ENCODE measurements at regions not wholly inside any gene's neighbourhood (a gene's known extent, or its start where the extent isn't known, plus 50 kb on each side); places are given as distances from the start of the nearest gene placed in this dataset.

DNA sequence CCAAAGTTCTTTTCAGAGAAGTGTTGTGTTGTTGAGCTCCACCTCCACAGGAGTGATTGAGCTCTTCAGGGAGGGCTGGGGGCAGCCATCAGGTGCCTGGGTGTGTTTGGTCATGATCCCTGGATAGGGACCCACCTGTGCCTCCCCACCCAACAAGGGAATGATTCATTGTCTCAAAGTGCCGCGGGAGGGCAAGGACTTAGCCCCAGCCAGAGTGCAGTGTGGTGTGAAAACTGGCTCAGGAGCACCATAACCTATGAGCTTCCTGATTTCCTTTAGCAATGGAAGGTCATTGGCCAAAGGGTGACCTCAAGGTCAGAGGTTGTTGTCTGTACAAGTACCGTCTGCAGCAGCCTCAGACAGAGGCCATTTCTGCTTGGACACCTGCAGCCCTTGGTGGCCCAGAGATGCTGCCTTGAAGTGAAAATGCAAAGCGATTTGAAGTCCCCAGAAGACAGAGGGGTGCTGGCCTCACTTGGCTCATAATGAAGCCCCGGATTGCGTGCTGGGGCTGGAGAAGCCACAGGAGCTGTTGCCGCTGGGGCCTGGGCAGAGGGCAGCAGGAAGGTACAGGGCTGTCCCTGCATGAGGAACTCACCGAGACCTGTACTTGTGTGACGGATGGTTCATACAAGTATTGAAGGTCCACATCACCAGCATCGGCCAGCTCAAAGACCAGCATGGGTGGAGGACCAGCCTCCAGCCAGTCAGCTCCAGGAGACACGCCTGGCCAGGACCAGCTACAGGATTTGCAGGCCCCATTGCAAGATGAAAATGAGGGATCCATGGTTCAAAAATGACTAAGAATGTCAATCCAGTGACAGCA is 100.6 kb upstream of the DUSP22 start:
- Mint-ChIP-seq H3K4me3 (no peak overlapping the region), H3K4me1 (peaks cover 68% of the 10 kb centered on the region), H3K36me3 (peaks cover 3% of the 10 kb centered on the region), H3K27me3 (no peaks in the 10 kb centered on the region), H3K9me3 (peaks cover 5% of the 10 kb centered on the region), H3K27ac (peak overlapping the region; percentile 56)

DNA sequence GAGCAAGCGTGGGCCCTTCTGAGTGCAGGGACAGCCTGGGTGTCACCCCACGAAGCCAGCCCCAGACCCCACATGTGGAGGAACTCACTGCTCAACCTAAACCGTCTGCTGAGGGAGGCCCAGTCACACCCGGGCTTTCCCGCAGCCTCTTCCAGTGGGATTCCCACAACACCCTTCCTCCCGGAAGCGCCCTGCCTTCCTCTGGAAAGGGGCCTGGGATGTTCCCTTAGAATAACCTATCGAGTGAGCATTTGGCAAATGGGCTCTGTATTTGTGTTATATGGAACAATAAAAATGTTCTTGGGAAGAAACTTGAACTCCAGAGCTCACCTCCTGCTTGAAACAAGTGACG is 100.0 kb upstream of the DUSP22 start:
- Mint-ChIP-seq H3K9me3 (peaks cover 5% of the 10 kb centered on the region), H3K4me1 (peaks cover 70% of the 10 kb centered on the region), H3K4me3 (no peak overlapping the region), H3K36me3 (peaks cover 3% of the 10 kb centered on the region), H3K27ac (peak overlapping the region; percentile 56), H3K27me3 (no peaks in the 10 kb centered on the region)

DNA sequence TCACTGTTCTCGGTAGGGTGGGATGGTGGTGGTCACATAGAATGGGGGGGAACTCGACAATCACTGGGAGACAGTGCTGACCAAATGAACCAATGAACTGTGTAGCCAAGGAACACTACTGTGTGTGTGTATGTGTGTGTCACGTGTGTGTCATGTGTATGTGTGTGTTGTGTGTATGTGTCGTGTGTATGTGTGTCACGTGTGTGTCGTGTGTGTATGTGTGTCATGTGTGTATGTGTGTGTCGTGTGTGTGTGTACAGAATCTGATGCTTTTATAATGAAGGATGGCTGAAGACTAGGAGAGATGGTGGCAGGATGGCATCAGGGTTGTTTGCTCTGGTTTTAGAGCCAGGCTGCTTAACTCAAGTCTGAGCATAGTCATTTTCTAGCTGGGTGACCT is 99.1 kb upstream of the DUSP22 start:
- Mint-ChIP-seq H3K9me3 (peaks cover 5% of the 10 kb centered on the region), H3K27me3 (no peaks in the 10 kb centered on the region), H3K4me3 (no peak overlapping the region), H3K27ac (peak overlapping the region; percentile 94), H3K4me1 (peaks cover 70% of the 10 kb centered on the region), H3K36me3 (peaks cover 3% of the 10 kb centered on the region)

DNA sequence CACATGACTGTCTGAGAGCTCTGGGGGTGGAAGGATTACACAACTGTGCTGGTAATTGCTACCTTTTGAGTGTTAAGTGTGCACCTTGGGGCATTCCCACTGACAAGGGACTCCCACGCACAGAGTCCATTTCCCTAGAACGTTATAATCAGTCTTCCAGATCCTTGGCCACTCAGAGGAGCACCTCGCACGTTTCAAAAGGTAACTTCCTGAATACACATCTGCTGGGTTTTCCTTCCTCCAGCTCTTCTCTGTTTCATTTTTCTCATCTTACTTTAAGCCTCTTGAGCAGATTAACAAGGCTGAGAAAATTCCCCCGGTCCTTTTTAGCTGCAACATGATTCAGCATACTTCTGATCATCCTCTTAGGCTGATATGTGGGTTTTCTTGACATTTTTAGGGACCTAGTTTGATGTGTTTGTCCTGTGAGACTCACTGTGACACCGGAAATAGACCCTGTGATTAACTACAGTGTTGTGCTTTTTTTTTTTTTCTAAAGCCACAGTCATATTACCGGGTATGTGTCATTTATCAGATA is 98.4 kb upstream of the DUSP22 start:
- Mint-ChIP-seq H3K36me3 (peaks cover 3% of the 10 kb centered on the region), H3K4me3 (peak overlapping the region; percentile 68), H3K4me1 (peaks cover 66% of the 10 kb centered on the region), H3K27ac (peak overlapping the region; percentile 94), H3K9me3 (peaks cover 5% of the 10 kb centered on the region), H3K27me3 (no peaks in the 10 kb centered on the region)

DNA sequence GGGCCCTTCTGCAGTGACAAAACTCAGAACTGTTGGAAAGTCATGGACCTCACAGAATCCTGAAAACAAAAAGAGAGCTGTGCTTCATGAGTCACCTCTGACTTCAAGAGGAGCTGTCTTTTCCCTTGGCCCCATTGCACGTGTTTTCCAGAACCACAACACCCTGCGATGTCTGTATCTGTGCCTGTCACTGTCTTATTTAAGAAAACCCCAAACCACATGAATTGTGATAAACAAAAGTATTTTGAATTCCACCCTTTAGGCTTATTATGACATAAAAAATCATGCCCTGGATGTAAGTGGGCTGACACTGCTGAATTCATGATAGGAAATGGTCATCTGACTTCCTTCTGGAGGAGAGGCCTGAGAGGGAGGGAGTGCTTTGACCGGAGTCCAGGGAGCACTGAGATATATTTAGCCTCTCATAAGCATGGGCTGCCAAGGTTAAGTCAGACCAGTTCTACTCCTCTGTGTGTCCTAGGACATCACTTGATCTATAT is 96.4 kb upstream of the DUSP22 start:
- H3K4me3 Mint-ChIP-seq, result peak overlapping the region; percentile 40
- peaks cover 5% of the 10 kb centered on the region for H3K9me3 Mint-ChIP-seq
- peaks cover 46% of the 10 kb centered on the region for H3K4me1 Mint-ChIP-seq
- no peaks in the 10 kb centered on the region for H3K27me3 Mint-ChIP-seq
- peaks cover 3% of the 10 kb centered on the region for H3K36me3 Mint-ChIP-seq
- peak overlapping the region; percentile 94 for H3K27ac Mint-ChIP-seq

DNA sequence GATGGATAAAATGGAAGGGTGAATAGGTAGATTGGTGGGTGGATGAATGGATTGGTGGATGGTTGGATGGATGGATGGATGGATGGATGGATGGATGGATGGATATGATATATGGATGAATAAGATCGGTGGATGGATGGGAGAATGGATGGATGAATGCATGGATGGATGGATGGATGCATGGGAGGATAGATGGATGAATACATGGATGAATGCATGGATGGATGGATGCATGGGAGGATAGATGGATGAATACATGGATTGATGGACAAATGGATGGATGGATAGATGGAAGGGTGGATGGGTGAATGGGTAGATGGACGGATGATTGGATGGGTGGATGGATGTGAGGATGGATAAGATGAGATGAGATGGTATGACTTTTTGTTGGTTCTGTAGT is 95.7 kb upstream of the DUSP22 start:
- Mint-ChIP-seq H3K4me3 (peak overlapping the region; percentile 40), H3K4me1 (peaks cover 43% of the 10 kb centered on the region), H3K36me3 (peaks cover 3% of the 10 kb centered on the region), H3K27ac (peak overlapping the region; percentile 94), H3K27me3 (no peaks in the 10 kb centered on the region), H3K9me3 (peaks cover 5% of the 10 kb centered on the region)

DNA sequence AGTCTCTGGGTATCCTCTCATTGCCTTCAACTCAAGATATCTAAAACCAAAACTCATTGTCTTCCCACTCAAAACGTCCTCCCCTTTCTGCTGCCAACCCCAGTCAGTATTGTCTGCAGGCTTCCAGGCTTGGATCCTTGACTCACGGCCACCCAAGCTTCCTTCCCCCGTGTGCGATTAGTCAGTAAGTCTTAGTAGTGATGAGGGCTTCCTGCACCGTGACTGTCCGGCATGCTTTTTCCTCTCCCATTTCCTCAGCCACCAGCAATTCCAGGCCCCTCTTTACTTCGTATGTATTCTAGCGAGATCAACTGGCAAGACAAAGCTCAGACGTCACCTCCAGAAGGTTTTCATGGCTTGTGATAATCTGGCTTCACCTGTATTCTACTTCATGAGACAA is 88.6 kb upstream of the DUSP22 start:
- Mint-ChIP-seq H3K9me3 (no peaks in the 10 kb centered on the region), H3K27me3 (no peaks in the 10 kb centered on the region), H3K4me1 (no peaks in the 10 kb centered on the region), H3K27ac (no peak overlapping the region), H3K36me3 (no peaks in the 10 kb centered on the region), H3K4me3 (no peak overlapping the region)

DNA sequence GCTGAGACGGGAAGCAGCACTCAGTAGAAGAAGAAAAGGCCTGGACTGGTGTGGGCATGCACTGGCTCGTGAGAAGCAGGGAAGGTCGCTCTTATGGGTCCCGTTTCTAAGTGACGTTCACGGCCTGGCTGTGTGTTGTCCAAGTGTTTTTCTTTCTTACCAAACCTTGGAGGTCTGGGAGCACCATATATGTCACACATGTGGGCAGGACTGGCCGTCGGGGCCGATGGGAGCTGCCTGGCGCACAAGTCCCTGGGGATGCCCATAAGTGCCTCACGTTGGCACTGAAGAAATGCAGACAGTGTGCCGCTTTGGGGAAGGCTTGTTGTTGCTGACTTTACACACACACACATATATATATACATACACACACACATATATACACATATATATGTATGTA is 86.0 kb upstream of the DUSP22 start:
- no peaks in the 10 kb centered on the region for H3K9me3 Mint-ChIP-seq
- no peaks in the 10 kb centered on the region for H3K36me3 Mint-ChIP-seq
- no peaks in the 10 kb centered on the region for H3K4me1 Mint-ChIP-seq
- no peaks in the 10 kb centered on the region for H3K27me3 Mint-ChIP-seq
- no peak overlapping the region for H3K4me3 Mint-ChIP-seq
- H3K27ac Mint-ChIP-seq, result no peak overlapping the region

DNA sequence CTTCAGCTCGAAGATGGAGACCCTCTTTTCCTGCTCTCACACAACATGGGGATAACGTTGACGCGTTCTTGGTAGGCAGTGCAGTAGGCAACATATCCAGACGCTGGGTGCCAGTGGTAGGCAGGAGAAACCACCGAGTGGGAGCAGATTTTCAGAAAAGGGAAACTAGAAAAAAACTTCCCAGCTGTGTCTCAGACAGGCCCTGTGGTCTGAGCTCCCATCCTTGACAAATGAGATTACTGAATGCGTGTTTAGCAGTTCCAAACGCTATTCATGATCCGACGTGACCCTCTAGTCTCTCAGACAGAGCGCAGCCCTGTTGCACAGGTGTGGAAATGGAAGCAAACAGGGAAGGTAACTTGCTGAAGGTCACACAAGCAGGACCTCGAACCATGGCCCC is 83.9 kb upstream of the DUSP22 start:
- Mint-ChIP-seq H3K9me3 (no peaks in the 10 kb centered on the region), H3K4me1 (no peaks in the 10 kb centered on the region), H3K36me3 (no peaks in the 10 kb centered on the region), H3K27ac (no peak overlapping the region), H3K27me3 (no peaks in the 10 kb centered on the region), H3K4me3 (no peak overlapping the region)

DNA sequence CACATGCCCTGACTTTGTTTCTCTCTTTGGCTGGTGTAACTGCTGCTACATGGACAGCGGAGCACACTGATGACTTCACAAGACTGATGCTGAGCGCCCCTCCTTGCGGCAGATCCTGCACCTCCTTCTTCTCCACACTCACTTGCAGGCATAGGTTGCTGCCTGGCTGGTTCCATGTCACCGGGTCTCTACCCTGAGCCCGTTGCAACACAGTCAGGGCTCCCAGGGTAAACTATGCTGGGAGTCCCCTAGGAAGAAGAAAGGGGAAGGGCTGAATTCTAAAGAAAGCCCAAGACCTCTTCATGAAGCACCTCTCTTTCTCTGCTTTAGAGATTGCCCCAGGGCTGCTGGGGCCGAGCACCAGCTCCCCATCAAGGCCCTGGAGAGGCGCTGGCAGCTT is 83.3 kb upstream of the DUSP22 start:
- H3K9me3 Mint-ChIP-seq, result no peaks in the 10 kb centered on the region
- no peaks in the 10 kb centered on the region for H3K4me1 Mint-ChIP-seq
- no peaks in the 10 kb centered on the region for H3K27me3 Mint-ChIP-seq
- H3K4me3 Mint-ChIP-seq, result no peak overlapping the region
- H3K36me3 Mint-ChIP-seq, result no peaks in the 10 kb centered on the region
- no peak overlapping the region for H3K27ac Mint-ChIP-seq

DNA sequence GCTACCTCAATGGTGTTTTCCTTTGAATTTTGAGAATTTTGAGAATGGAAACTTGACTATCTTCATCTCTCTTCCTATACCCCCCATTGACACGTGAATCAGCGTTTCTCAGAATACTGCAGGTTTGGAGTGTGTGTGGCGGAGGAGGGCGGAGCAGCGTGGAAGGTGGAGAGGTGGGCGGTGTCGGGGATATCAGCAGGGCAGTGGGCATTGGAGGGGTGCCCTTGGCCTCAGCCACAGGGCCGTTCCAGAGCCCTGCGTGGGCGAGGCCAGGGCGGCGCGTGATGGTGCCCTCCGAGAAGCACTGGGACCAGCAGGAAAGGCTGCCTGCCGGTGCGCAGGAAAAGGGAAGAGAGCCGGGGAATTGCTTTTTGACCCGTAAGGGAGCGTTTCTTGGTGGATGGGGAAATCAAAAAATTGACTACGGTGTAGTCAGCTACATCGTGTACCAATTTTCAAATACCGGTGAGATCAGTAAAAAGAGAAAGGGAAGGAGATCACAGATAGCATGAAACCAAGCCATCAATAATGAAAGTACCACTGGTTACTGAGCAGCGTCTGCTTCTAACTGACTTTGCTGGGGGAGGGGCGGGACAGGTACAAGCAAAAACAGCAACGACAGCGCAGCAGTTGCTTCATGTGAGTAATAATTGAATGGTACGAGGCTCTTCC is 82.7 kb upstream of the DUSP22 start:
- no peaks in the 10 kb centered on the region for H3K27me3 Mint-ChIP-seq
- H3K27ac Mint-ChIP-seq, result no peak overlapping the region
- no peaks in the 10 kb centered on the region for H3K4me1 Mint-ChIP-seq
- H3K9me3 Mint-ChIP-seq, result no peaks in the 10 kb centered on the region
- no peak overlapping the region for H3K4me3 Mint-ChIP-seq
- no peaks in the 10 kb centered on the region for H3K36me3 Mint-ChIP-seq

DNA sequence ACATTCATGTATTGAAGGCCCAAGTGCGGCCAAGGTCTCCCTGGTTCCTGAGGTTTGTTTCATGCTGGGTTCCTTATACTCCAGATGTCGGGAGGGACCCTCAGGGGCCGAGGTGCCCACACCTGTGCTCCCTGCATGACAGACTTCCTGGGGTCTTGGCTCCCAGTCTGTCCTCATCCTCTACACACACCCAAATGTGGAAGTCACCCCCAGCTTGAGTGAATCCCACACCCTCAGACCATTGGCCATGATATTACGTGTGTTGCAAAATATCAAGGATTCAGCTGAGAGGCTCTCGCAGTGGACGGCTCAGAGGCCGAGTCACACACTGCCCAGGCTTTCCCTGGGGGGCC is 82.2 kb upstream of the DUSP22 start:
- H3K4me3 Mint-ChIP-seq, result no peak overlapping the region
- no peaks in the 10 kb centered on the region for H3K9me3 Mint-ChIP-seq
- H3K4me1 Mint-ChIP-seq, result peaks cover 2% of the 10 kb centered on the region
- no peak overlapping the region for H3K27ac Mint-ChIP-seq
- no peaks in the 10 kb centered on the region for H3K36me3 Mint-ChIP-seq
- H3K27me3 Mint-ChIP-seq, result no peaks in the 10 kb centered on the region

DNA sequence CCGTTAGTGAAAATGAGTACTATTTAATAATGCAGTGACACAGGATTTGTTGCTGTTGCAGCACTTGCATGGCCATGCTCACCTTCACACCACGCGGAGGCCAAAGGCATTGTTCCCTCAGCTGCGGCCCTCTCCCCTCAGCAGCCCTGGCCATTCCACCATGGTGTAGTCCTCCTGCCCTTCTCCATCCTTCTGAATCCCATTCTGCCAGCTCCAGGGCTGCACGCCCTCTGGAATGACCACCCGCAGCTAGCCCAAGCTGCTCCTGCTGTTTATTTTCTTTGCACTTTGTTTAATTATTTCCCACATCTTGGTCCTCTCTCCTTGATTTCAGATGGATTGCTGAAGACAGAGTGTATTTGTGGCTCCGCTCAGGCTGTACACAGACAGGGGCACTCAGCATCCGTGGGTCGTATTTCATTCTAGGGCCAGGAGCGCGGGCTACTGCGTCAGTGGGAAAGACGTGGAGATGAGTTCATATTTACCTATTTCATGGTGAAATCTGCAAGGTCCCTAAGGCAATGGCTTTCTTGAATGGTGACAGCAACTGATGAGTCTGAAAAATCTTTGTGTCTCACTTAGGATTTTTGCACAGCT is 81.4 kb upstream of the DUSP22 start:
- H3K27me3 Mint-ChIP-seq, result no peaks in the 10 kb centered on the region
- H3K4me1 Mint-ChIP-seq, result peaks cover 10% of the 10 kb centered on the region
- H3K9me3 Mint-ChIP-seq, result no peaks in the 10 kb centered on the region
- H3K27ac Mint-ChIP-seq, result peak overlapping the region; percentile 47
- H3K4me3 Mint-ChIP-seq, result no peak overlapping the region
- H3K36me3 Mint-ChIP-seq, result no peaks in the 10 kb centered on the region

DNA sequence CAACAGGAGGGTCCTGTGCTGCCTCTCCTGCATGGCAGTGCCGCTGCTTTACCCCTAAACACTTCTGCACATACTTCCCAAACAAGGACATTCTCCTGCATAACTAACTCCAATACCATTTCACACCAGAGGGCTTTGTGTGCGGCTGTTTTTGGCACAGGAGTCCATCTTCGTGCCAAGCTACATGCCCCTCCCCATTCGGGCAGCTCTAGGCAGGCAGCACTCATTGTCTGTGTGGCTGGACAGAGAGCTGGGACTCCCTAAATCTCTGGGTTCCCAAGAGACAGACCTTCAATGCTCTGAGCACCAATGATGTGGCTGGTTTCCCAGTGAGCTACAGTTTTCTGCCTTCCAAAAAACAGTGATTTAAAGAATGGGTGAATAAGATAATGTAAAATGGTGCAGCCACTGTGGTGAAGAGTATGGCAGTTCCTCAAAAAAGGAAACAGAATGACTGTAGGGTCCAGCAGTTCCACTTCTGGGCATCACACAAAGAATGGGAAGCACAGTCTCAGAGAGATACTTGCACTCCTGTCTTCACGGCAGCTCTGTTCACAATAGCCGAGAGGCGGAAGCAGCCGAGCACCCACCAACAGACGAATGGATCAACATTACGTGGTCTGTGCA is 80.3 kb upstream of the DUSP22 start:
- Mint-ChIP-seq H3K27ac (no peak overlapping the region), H3K27me3 (no peaks in the 10 kb centered on the region), H3K4me3 (no peak overlapping the region), H3K4me1 (peaks cover 14% of the 10 kb centered on the region), H3K9me3 (no peaks in the 10 kb centered on the region), H3K36me3 (no peaks in the 10 kb centered on the region)

DNA sequence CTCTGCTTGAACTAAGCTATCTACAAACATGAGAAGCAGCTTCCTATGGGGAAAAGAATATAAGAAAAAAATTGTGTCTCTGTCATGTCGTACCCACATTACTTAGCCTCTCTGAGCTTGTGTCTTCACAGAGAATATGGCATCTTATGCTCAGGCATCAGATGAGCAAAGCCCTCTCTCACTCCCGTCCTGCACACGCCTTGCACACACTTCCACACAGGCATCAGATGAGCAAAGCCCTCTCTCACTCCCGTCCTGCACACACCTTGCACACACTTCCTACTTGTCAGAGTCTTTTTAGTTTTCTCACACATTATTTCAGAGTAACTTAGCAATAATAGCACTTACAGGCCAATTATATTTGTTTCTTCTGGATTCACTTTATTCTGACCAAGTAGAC is 79.0 kb upstream of the DUSP22 start:
- Mint-ChIP-seq H3K27me3 (no peaks in the 10 kb centered on the region), H3K4me3 (no peak overlapping the region), H3K4me1 (peaks cover 21% of the 10 kb centered on the region), H3K9me3 (no peaks in the 10 kb centered on the region), H3K27ac (no peak overlapping the region), H3K36me3 (no peaks in the 10 kb centered on the region)

DNA sequence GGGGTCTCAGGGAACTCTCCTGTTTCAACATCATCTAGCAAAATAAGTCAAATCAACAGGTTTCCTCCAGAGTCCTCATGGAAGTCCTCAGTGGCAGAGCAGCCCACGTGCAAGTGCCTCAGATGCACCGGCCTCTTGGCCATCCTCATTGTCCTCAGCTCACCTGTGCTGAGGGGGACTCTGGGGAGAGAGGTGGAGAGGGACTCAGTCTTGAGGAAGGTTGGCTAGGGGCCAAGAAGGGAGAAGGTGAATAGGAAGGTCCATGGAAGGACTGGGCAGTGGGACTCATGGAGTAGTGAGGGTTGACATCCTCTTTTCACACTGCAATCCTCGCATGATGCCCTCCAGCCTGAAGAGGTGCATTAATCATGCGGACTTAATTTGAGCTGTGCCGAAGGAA is 77.9 kb upstream of the DUSP22 start:
- Mint-ChIP-seq H3K27ac (no peak overlapping the region), H3K4me1 (peaks cover 21% of the 10 kb centered on the region), H3K4me3 (no peak overlapping the region), H3K36me3 (no peaks in the 10 kb centered on the region), H3K27me3 (no peaks in the 10 kb centered on the region), H3K9me3 (no peaks in the 10 kb centered on the region)

Measured in activated naive CD4-positive, alpha-beta T cell treated with anti-CD3 and anti-CD28 coated beads, Interleukin-2, amount 50 U/mL, for 24 hours (primary cell).